OCI-LY1 (cell line): ENCODE measurements at regions not wholly inside any gene's neighbourhood (a gene's known extent, or its start where the extent isn't known, plus 50 kb on each side); places are given as distances from the start of the nearest gene placed in this dataset.

Experiments
- H2AFZ ChIP-seq: fragments of 200-600 bp; sonication (generic), shearing (Covaris generic); 2 replicates; pipeline ENCODE4 v1.6.0; 2014; ENCODE audit warnings: antibody characterized with exemption, mild to moderate bottlenecking, low read length
- H3F3A ChIP-seq: fragments of 200-600 bp; sonication (generic), shearing (Covaris generic); 2 replicates; pipeline ENCODE4 v1.6.0; 2014; ENCODE audit warnings: mild to moderate bottlenecking, antibody characterized with exemption, low read length, moderate library complexity; ENCODE audit not compliant: insufficient read depth
- H3K27ac ChIP-seq: fragments of 200-600 bp; sonication (generic); 2 replicates; pipeline ENCODE4 v1.5.1; 2014; ENCODE audit warnings: low read length, mixed run types, mild to moderate bottlenecking, low read depth; ENCODE audit not compliant: poor library complexity, severe bottlenecking
- H3K27me3 ChIP-seq: fragments of 200-600 bp; sonication (generic); 2 replicates; pipeline ENCODE4 v1.6.0; 2014; ENCODE audit warnings: antibody characterized with exemption, mild to moderate bottlenecking, low read length, moderate library complexity; ENCODE audit not compliant: insufficient read depth
- H3K36me3 ChIP-seq: fragments of 200-600 bp; sonication (generic); 2 replicates; pipeline ENCODE4 v1.6.1; 2014; ENCODE audit warnings: mild to moderate bottlenecking, antibody characterized with exemption, low read length, moderate library complexity, mixed read lengths; ENCODE audit not compliant: insufficient read depth
- H3K4me1 ChIP-seq: fragments of 200-600 bp; sonication (generic); 2 replicates; pipeline ENCODE4 v1.5.1; 2014; ENCODE audit warnings: mild to moderate bottlenecking, low read length, moderate library complexity; ENCODE audit not compliant: insufficient read depth, severe bottlenecking
- H3K4me2 ChIP-seq: fragments of 200-600 bp; sonication (generic), shearing (Covaris generic); 2 replicates; pipeline ENCODE4 v1.6.1; 2014; ENCODE audit warnings: low read length
- H3K4me3 ChIP-seq: fragments of 200-600 bp; sonication (generic); 2 replicates; pipeline ENCODE4 v1.5.1; 2014; ENCODE audit warnings: low read length, low read depth, mild to moderate bottlenecking, mixed read lengths; ENCODE audit not compliant: poor library complexity, severe bottlenecking
- H3K79me2 ChIP-seq: fragments of 200-600 bp; shearing (Covaris generic); 2 replicates; pipeline ENCODE4 v1.6.1; 2016; ENCODE audit warnings: mixed run types, low read length, mixed read lengths; ENCODE audit not compliant: insufficient read depth
- H3K9ac ChIP-seq: fragments of 200-600 bp; sonication (generic), shearing (Covaris generic); 2 replicates; pipeline ENCODE4 v1.6.1; 2014; ENCODE audit warnings: mild to moderate bottlenecking, low read length, mixed read lengths
- H3K9me2 ChIP-seq: fragments of 200-600 bp; sonication (generic), shearing (Covaris generic); 2 replicates; pipeline ENCODE4 v1.6.1; 2014; ENCODE audit warnings: low read depth, mild to moderate bottlenecking, low read length, mixed read lengths
- H3K9me3 ChIP-seq: fragments of 200-600 bp; shearing (Covaris generic); 2 replicates; pipeline ENCODE4 v1.6.1; 2014; ENCODE audit warnings: low read length, mixed read lengths
- H4K20me1 ChIP-seq: fragments of 200-600 bp; sonication (generic), shearing (Covaris generic); 2 replicates; pipeline ENCODE4 v1.6.0; 2016; ENCODE audit warnings: mild to moderate bottlenecking, low read length; ENCODE audit not compliant: insufficient read depth
- EZH2 ChIP-seq: fragments of 200-600 bp; sonication (generic), shearing (Covaris generic); IDR thresholded peaks from 2 replicates; pipeline ENCODE4 v1.8.0; 2017; ENCODE audit warnings: borderline replicate concordance, mixed run types, mild to moderate bottlenecking, antibody characterized with exemption, low read length, moderate library complexity, mixed read lengths
- TF ChIP-seq, protein P1 (sequence below): fragments of 200-600 bp; sonication (generic), shearing (Covaris generic); IDR thresholded peaks from 2 replicates; pipeline ENCODE4 v1.5.1; 2017; ENCODE audit warnings: mild to moderate bottlenecking, antibody characterized with exemption, low read length, moderate library complexity, mixed read lengths

DNA sequence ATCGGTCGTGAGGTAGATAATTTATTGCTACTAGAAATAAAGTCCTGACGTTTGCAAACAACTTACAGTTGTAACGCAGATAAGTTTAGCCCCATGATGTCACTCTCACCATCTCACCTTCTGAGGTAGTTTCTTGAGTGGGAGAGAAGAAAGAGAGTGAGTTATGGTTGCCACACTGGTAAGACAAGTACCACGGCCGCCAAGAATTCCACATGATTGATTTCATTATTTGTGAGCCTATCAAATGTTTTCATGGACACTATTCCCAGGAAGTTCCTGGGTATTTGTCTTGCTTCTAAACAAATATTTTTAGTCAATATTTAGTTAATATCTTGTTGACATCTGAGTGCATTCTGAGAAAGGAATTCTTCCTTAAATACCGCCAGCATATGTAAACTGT is 339.4 kb upstream of the KIAA1217 start:
- Histone ChIP-seq H3K9me3 (no peaks in the 10 kb centered on the region), H3K4me2 (no peak overlapping the region), H3K79me2 (no peaks in the 10 kb centered on the region), H2AFZ (no peak overlapping the region), H3F3A (no peaks in the 10 kb centered on the region), H3K27ac (no peak overlapping the region), H3K9ac (no peak overlapping the region), H3K9me2 (no peaks in the 10 kb centered on the region), H3K36me3 (no peaks in the 10 kb centered on the region), H3K4me1 (no peaks in the 10 kb centered on the region), H3K27me3 (no peaks in the 10 kb centered on the region), H4K20me1 (no peaks in the 10 kb centered on the region), H3K4me3 (no peak overlapping the region)
- no peak for TF ChIP-seq EZH2
- TF ChIP-seq, protein P1, sequence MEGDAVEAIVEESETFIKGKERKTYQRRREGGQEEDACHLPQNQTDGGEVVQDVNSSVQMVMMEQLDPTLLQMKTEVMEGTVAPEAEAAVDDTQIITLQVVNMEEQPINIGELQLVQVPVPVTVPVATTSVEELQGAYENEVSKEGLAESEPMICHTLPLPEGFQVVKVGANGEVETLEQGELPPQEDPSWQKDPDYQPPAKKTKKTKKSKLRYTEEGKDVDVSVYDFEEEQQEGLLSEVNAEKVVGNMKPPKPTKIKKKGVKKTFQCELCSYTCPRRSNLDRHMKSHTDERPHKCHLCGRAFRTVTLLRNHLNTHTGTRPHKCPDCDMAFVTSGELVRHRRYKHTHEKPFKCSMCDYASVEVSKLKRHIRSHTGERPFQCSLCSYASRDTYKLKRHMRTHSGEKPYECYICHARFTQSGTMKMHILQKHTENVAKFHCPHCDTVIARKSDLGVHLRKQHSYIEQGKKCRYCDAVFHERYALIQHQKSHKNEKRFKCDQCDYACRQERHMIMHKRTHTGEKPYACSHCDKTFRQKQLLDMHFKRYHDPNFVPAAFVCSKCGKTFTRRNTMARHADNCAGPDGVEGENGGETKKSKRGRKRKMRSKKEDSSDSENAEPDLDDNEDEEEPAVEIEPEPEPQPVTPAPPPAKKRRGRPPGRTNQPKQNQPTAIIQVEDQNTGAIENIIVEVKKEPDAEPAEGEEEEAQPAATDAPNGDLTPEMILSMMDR = no peak

DNA sequence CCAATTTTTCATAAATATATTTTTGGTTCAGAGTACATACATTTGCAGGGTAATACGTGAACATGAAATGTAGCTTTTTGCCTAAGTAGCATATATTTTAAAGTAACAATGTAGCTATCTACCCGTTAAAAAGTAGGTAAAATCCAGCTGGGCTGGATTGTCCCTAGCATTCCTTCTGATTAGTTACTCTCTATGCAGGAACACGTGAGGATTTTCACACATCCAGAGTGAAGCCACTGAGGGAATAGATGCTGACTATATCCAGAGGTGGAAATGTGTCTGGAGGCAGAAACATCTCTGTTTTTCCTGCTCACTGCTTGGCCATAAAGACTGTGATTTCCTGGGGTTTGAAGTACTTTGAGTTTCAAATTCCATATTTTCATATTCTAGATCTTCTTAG is 338.9 kb upstream of the KIAA1217 start:
- Histone ChIP-seq H3K9ac (no peak overlapping the region), H3K4me2 (no peak overlapping the region), H3K27ac (no peak overlapping the region), H3K36me3 (no peaks in the 10 kb centered on the region), H4K20me1 (no peaks in the 10 kb centered on the region), H3K9me3 (no peaks in the 10 kb centered on the region), H3K4me3 (no peak overlapping the region), H3K9me2 (no peaks in the 10 kb centered on the region), H3K27me3 (no peaks in the 10 kb centered on the region), H3F3A (no peaks in the 10 kb centered on the region), H3K79me2 (no peaks in the 10 kb centered on the region), H2AFZ (no peak overlapping the region), H3K4me1 (no peaks in the 10 kb centered on the region)
- TF ChIP-seq, protein P1 = no peak
- TF ChIP-seq EZH2 = no peak

DNA sequence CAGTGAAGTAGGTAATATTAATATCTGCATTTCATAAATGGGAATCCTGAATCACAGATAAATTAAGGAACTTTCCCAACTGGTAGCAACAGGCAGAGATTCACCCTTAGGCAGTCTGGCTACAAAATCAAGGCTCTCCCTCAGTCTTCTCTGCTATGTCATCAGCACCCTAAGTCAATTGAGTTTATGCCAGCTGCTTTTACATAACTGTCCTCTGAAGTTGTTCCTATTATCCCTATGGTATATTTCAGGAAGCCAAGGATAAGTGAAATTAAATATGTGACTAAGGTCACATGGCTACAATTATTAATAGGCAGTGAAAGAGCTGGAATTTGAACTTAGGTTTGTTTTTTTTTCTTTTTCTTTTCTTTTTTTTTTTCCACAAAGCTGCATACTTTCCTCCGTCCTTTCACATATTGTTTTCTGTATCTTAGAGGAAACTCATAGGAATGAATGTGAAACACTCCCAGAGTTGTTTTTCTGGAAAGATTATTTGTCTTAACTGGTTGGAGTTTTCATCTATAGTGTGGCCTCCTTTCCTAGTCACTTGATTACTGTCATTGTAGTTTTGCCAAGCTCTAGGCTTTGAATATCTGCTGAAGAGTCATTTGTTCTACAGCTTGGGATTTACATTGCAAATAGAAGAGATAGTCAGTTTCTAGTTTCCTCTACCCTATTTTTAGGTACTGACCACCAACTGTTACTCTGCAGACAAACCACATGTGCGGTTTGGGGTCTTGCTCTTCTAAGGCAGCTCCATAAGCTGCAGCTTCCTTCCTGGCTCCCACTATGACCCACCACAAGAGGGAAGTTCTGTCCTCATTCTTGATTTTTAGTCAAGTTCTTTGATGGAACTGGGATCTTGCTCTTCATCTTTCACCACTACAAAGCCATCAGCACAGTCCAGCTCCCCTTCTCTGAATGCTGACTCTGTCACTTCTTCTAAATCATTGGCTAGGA is 338.0 kb upstream of the KIAA1217 start:
- no peaks in the 10 kb centered on the region for H3F3A ChIP-seq
- no peaks in the 10 kb centered on the region for H3K36me3 ChIP-seq
- H3K27me3 ChIP-seq = no peaks in the 10 kb centered on the region
- H4K20me1 ChIP-seq = no peaks in the 10 kb centered on the region
- H3K4me2 ChIP-seq = no peak overlapping the region
- TF ChIP-seq, protein P1 = no peak
- no peak for TF ChIP-seq EZH2
- H3K9ac ChIP-seq = no peak overlapping the region
- H3K9me3 ChIP-seq = no peaks in the 10 kb centered on the region
- no peaks in the 10 kb centered on the region for H3K9me2 ChIP-seq
- no peak overlapping the region for H2AFZ ChIP-seq
- no peak overlapping the region for H3K4me3 ChIP-seq
- no peak overlapping the region for H3K27ac ChIP-seq
- H3K79me2 ChIP-seq = no peaks in the 10 kb centered on the region
- no peaks in the 10 kb centered on the region for H3K4me1 ChIP-seq
